Pancreas (tissue), 10 donors: ENCODE measurements at regions not wholly inside any gene's neighbourhood (a gene's known extent, or its start where the extent isn't known, plus 50 kb on each side); places are given as distances from the start of the nearest gene placed in this dataset.

Experiments
- ATAC-seq, 4 donors: fragments of 200-7000 bp; cut with Tn5 transposase; one replicate each; pipeline versions ENCODE4 v1.8.0 to v1.9.1; 2020; ENCODE audit warnings: mild to moderate bottlenecking in 4 of 4, moderate library complexity in 4 of 4
- DNase-seq, 6 donors: peaks; one replicate each; pipeline ENCODE4 v3.0.0-alpha.2; 2020
- FAIRE-seq: peaks from 2 replicates; lab custom pipeline; 2012; peaks lifted over from hg19 to GRCh38; lab: Jason Lieb, UNC
- H3K27ac ChIP-seq, 4 donors: fragments of 200-600 bp; sonication (generic); 1 replicate in 3 of 4; 2 replicates in 1 of 4; pipeline versions ENCODE4 v1.5.0 to v1.8.0; 2020
- H3K27me3 ChIP-seq, 4 donors: fragments of 200-600 bp; one replicate each; pipeline ENCODE4 v1.8.0; 2021
- H3K36me3 ChIP-seq, 3 donors: fragments of 200-600 bp; sonication (generic) in 1 of 3; one replicate each; pipeline versions ENCODE4 v1.5.0 to v1.8.0; 2020 to 2021
- H3K4me1 ChIP-seq, 3 donors: fragments of 200-600 bp; one replicate each; pipeline ENCODE4 v1.8.0; 2021
- H3K4me3 ChIP-seq, 4 donors: fragments of 200-600 bp; sonication (generic) in 2 of 4; one replicate each; pipeline versions ENCODE4 v1.5.0 to v1.8.0; 2020 to 2021
- H3K9me3 ChIP-seq, 4 donors: fragments of 200-600 bp; one replicate each; pipeline ENCODE4 v1.8.0; 2021
- CTCF ChIP-seq, 4 donors: fragments of 200-600 bp; sonication (generic) in 3 of 4; IDR thresholded peaks; one replicate each; pipeline versions ENCODE4 v1.5.0 to v1.8.0; 2021; ENCODE audit warnings: antibody characterized with exemption in 4 of 4
- WGBS, 2 donors: extraction: QIAGEN DNeasy Blood & Tissue Kit; methylation state at CpG; one replicate each; pipeline ENCODE4 v1.1.7; 2013; 5-methylcytosine and 5-hydroxymethylcytosine counted together
- intact Hi-C, 3 donors: fragments of 100-400 bp; cut with DNase I; formaldehyde crosslinking; loops; one replicate each; pipeline versions ENCODE4 v1.11.1 to v1.14.2; 2022
- donor health status: healthy with polysubstance abuse.
- donor health status: DM: no; HTN: no; CAD: no; lungs with moderate emphysema.
- donor health status: DM: no; HTN: no; CAD: no.
- donor health status: control.
- donor health status: control.
- donor health status: Bipolar disorder and iron deficiency.
- donor health status: DM: yes; HTN: yes; CAD: no.
- donor health status: DM: no; HTN: no; CAD: no.
- donor health status: DM: no; HTN: no; CAD: no.
- donor health status: DM: yes; HTN: yes; CAD: no.

DNA sequence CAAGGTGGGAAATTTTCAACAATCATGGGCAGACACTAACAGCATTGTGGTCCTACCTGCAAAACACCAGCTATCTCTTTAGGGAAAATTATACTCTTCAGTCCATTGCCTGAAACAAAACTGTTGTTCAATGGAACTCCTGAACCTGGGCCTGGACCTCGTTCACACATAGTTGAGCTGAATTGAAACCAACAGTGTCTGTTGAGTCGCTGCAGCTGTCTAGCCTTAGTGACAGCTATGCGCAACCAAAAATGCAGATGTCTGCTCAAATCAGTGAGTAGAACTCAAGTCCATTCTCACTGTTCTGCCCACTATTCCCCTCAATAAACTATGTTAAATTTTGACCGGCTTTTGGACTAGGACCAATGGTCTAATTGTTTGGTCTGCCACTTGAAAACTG lies 286.2 kb downstream of the TFAP2A start:
- intact Hi-C loops, result no loop called here
- Histone ChIP-seq H3K36me3 (no peaks in the 10 kb centered on the region), H3K4me3 (no peak overlapping the region), H3K27me3 (no peaks in the 10 kb centered on the region), H3K9me3 (no peaks in the 10 kb centered on the region), H3K4me1 (no peaks in the 10 kb centered on the region), H3K27ac (no peak overlapping the region)
- no peak for TF ChIP-seq CTCF (IDR thresholded peaks at IDR 0.05)
- no peak for DNase-seq
- ATAC-seq, result no peak
- no peak for FAIRE-seq
- 75 to 79% methylated on average over 4 of the region's 4 CpGs for WGBS, 2 donors

DNA sequence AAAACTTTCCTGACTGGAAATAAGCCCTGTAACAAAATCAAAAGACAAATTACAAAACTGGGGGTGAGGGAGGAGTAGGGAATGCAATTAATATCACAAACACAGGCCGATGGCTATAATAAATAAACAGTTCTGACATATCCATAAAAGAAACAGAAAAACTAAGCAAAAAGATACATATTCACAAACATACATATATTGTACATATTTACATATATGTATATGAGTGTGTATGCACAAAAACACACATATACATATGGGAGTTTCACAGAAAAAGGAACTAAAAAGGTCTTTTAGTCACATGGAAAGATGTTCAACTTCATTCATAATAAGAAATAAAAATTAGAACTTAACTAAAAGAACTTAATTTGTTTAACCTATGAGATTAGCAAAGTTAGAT lies 292.7 kb downstream of the TFAP2A start:
- ATAC-seq, result no peak
- DNase-seq, result no peak
- TF ChIP-seq CTCF (IDR thresholded peaks at IDR 0.05), result no peak
- Histone ChIP-seq H3K36me3 (no peaks in the 10 kb centered on the region), H3K4me3 (no peak overlapping the region), H3K27ac (no peak overlapping the region), H3K27me3 (no peaks in the 10 kb centered on the region), H3K4me1 (no peaks in the 10 kb centered on the region), H3K9me3 (no peaks in the 10 kb centered on the region)
- intact Hi-C loops, result no loop called here
- WGBS, 2 donors, result 28 to 37% methylated on average over 1 of the region's 1 CpG
- no peak for FAIRE-seq

DNA sequence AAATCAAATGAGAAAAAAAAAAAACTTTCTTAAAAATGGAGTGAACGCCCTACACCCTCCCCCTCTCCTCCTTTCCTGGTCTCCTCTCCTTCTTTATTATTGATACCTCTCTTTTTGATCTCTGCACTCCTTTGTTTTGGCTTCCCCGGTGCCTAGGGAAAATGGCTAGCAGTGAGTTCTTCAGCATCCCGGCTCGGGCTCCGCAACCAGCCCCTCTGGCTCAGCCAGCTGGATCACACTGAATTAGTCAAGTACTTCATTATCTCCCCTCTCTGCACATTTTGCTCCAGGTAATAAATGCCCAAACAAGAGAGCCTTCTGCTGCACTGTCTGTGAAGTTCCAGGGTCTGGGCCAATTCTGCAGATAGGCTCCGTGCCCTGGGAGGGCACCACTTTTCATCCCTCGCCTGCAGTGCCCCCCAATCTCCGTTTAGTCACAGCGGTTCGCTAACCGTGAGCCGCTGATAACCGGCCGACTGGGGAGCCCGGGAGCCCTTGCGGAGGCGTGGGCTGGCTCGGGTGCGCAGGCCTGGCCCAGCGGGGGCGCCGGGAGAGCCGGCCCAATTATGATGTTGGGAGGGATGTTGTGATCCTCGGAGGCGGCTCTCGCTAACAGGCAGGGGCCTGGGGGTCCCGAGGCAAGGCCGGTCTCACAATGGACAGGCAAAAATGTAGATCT lies 301.9 kb downstream of the TFAP2A start:
- ATAC-seq (no peak), DNase-seq (peak in 1 of 6 donors; percentile 25), FAIRE-seq (no peak)
- intact Hi-C loops, result no loop called here
- Histone ChIP-seq H3K27me3 (no peaks in the 10 kb centered on the region), H3K4me3 (no peak overlapping the region), H3K36me3 (no peaks in the 10 kb centered on the region), H3K27ac (no peak overlapping the region), H3K4me1 (no peaks in the 10 kb centered on the region), H3K9me3 (no peaks in the 10 kb centered on the region)
- no peak for TF ChIP-seq CTCF (IDR thresholded peaks at IDR 0.05)
- WGBS, 2 donors, result 16 to 17% methylated on average over 28 of the region's 28 CpGs

DNA sequence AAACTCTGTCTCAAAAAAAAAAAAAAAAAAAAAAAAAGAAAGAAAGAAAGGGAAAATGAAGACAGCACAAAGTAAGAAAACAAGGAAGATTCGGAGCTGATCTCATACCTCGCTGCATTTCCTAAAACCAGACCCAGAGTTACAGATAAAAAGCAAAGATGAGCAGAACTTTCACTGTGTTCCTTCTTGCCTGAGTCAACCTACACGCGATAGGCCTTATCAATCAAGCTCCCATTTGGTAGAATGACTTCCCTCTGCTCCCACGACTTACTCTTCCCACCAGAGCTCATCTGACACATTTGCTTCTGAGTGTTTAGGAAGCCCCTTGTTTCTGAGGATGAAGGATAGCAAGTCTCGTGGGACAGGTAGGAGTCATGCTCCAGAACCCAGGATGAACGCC lies 302.9 kb downstream of the TFAP2A start:
- FAIRE-seq, result no peak
- H3K27me3 ChIP-seq, result no peaks in the 10 kb centered on the region
- H3K4me1 ChIP-seq, result no peaks in the 10 kb centered on the region
- intact Hi-C loops, result no loop called here
- no peaks in the 10 kb centered on the region for H3K9me3 ChIP-seq
- no peak for ATAC-seq
- H3K27ac ChIP-seq, result no peak overlapping the region
- TF ChIP-seq CTCF (IDR thresholded peaks at IDR 0.05), result no peak
- no peak for DNase-seq
- no peak overlapping the region for H3K4me3 ChIP-seq
- no peaks in the 10 kb centered on the region for H3K36me3 ChIP-seq
- 63 to 76% methylated on average over 7 of the region's 7 CpGs for WGBS, 2 donors

DNA sequence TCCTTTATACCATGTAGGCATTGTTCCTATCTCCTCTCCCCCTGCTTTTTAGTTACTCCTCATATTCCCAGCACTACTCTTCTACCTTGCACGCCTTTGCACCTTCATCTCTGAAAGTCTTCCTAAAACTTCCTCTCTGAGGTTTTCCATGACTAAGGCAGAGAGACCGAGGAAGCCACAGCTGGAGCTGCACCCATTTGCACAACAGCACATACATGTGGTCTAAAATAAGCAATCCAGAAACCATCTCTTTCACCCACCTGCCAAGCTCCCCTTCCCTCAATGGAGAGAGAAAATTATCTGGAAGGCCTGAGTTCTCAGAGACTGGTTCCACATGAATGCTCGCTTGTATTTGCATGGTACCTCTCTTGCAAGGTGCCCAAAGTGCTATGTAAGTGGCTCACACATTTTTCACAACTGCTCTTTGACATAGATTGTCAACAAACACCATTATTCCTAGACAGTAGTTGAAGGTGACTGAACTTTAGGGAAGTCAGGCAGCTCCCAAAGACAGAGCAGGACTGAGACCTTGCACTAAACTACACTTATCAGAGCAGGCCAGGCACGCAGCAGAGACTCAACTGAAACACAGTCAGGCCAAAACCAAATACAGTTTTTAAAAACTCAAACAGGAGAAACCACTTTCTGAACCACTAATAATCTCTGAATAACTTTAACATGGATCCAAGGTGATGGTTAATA lies 313.2 kb downstream of the TFAP2A start:
- Histone ChIP-seq H3K9me3 (no peaks in the 10 kb centered on the region), H3K4me3 (no peak overlapping the region), H3K4me1 (no peaks in the 10 kb centered on the region), H3K36me3 (no peaks in the 10 kb centered on the region), H3K27ac (no peak overlapping the region), H3K27me3 (no peaks in the 10 kb centered on the region)
- WGBS, 2 donors, result 78 to 89% methylated on average over 4 of the region's 4 CpGs
- ATAC-seq (no peak), FAIRE-seq (no peak), DNase-seq (no peak)
- intact Hi-C loops, result no loop called here
- TF ChIP-seq CTCF (IDR thresholded peaks at IDR 0.05), result no peak
